Breast epithelium (tissue), 3 donors: ENCODE measurements at regions not wholly inside any gene's neighbourhood (a gene's known extent, or its start where the extent isn't known, plus 50 kb on each side); places are given as distances from the start of the nearest gene placed in this dataset.

ENCODE experiments used
- CTCF ChIP-seq, 3 donors: fragments of 450-650 bp; IDR thresholded peaks; one replicate each; pipeline ENCODE4 v1.5.1; 2016 to 2017; ENCODE audit warnings: antibody characterized with exemption in 3 of 3, mild to moderate bottlenecking in 3 of 3, moderate library complexity in 3 of 3
- POLR2A ChIP-seq: fragments of 450-650 bp; IDR thresholded peaks from one replicate; pipeline ENCODE4 v1.6.1; 2016; ENCODE audit warnings: antibody characterized with exemption, mild to moderate bottlenecking, moderate library complexity
- POLR2AphosphoS5 ChIP-seq, 3 donors: sonication (generic); formaldehyde crosslinking; IDR thresholded peaks; one replicate each; pipeline ENCODE4 v1.6.1; 2017; ENCODE audit warnings: antibody characterized with exemption in 3 of 3

- TF ChIP-seq POLR2A, result no peak
- TF ChIP-seq POLR2AphosphoS5 (IDR thresholded peaks at IDR 0.05), result no peak
- no peak for TF ChIP-seq CTCF (IDR thresholded peaks at IDR 0.05)
Observed at GRCh38 chr5:7014611-7015010, 301.4 kb downstream of the TENT4A start.
